ENCODE measurements at regions not wholly inside any gene's neighbourhood (a gene's known extent, or its start where the extent isn't known, plus 50 kb on each side); places are given as distances from the start of the nearest gene placed in this dataset.
"Not testable (repeated sequence)": the region's sequence is repeated elsewhere in the genome, so short reads cannot be mapped to it uniquely, and the experiment has no call there.

DNA sequence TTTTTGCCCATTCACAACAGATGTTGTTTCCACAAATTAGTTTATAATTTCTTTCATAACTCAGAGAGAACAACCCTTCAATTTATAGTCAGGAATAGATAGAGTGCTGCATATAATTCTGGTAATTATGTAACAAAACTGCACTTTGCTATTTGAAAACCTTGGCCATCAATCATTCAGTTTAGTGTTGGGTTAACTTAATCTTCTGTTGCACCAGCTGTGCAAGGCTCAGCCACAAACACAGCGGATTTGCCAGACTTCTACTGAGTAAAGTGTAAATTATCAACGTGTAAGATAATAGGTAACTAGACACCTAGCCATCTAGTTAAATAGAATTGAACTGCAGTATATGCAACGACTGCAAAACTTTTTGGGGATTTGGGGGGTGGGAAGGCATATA, 1064.3 kb upstream of the EPHA6 start:
- DNase-seq (ENCODE audit: low read depth in 2 of 2) = no peak

DNA sequence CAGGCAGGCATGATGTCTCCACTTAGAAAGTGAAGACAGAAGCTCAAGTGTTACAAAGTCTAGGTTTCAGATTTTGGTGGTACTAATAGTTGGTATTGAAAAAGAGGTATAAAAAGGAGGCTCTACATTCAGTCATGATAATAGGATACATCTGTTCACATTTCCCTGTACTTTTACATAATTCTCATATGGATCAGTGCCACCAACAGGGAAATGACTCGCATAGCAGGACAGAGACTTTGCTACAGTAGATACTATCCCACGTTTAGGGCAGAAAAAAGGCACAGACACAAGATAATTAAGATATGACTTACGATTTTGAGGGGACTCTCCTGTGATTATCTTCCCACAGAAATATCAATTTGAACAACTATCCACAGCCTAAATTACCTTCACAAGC, 1062.9 kb upstream of the EPHA6 start:
- DNase-seq (ENCODE audit: low read depth in 2 of 2) = no peak

DNA sequence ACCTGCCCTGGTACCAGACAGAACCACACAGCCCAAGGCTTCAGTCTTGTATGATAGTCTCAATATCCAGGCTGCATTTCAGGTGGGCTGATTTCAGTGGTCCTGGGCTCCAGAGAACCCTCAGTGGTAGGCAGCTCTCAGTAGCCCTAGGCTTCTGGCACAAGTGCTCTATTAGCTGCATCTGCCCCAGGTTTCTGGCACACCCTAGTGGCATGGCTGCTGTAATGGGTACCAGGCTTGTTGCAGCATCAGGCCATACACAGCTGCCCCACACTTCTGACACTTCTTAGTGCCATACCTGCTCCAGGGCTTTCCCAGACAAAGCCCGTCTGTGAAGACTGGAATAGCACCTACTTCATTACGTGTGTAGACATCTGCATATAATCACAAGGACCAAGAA, 1062.2 kb upstream of the EPHA6 start:
- DNase-seq (ENCODE audit: low read depth in 2 of 2) = no peak

DNA sequence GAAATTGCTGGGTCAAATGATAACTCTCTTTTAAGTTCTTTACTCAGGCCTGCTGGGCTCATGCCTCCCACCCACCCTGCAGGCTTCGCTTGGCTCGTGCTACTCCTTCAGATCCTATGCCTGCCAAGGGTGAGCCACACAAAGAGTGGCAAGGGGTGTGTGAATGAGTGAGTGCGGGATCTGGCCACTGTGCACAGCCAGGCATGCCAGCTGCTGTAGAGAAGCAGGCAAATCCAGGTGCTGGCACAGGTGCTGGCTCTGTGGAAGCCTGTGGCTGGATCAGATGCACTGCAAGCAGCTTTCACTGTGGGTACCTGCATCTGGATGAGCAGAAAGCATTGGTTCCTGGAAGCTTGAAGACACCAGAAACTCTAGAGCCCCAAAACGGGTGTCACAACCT, 1055.7 kb upstream of the EPHA6 start:
- DNase-seq (ENCODE audit: low read depth in 2 of 2) = no peak

DNA sequence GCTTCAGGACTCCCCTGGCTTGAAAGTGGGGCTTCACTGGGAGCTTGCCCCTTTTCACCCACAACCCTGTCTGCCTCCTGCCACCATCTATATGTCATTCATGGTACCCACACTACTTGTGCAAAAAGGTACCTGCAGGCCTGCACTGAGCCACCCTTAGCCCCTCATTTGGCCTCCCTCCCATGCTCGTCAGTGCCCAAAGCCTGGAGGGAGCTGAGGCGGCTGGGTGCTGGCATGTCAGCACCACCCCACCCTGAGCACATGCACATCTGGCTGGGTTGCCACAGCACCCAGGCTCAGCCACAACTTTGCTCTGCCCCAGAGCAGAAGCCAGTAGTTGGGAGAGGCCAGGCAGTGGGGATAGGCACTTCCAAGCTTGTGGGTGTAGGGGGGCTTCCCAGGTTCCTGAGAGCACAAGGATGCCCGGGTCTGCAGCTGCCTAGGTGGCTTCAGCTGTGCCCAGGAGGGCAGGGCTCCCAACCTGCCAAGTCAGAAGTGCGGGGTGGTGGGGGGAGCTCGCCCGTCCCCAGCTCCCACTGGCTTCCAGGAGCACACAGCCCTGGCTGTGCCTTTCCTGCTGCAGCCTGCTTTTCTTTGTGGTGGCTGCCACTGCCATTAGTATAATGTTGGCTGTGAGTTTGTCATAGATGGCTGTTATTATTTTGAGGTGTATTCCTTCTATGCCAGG, 1054.6 kb upstream of the EPHA6 start:
- DNase-seq (ENCODE audit: low read depth in 2 of 2) = no peak

DNA sequence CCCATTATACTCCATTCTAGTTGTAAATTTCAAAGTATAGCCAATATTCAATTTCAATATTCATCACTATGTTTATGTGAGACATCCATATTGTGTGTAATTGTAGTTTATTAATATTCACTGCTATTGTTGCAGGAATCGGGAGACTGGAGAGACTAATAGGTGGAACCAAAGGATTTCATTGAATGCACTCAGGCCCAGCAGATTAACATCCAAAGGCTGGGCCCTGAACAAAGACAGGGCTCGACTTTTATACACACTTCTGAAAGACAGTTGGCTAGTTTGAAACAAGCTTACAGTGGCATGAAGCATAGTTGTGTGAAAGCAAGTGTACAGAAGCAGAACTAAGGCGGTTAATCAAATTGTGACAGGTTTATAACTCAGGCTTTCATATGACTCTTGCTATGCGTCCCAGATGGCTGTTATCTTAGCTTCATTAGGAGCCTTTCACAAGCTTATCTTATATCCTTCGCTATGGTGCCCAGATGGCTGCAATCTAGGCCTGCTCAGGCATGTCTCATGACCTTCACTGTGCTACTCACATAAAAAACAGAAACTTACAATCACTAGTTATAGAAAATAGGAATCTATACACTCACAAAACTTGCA, 1038.8 kb upstream of the EPHA6 start:
- no peak for DNase-seq (ENCODE audit: low read depth in 2 of 2)

DNA sequence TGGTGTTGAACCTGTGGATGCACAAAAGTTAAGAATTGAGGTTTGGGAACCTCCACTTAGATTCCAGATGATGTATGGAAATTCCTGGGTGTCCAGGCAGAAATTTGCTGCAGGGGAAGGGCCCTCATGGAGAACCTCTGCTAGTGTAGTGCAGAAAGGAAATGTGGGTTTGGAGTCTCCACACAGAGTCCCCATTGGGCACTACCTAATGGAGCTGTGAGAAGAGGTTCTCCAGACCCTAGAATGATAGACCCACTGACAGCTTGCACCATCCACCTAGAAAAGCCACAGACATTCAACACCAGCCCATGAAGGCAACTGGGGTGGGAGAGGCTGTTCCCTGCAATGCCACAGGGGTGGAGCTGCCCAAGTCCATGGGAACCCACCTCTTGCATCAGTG, 1032.8 kb upstream of the EPHA6 start:
- DNase-seq (ENCODE audit: low read depth in 2 of 2) = no peak

DNA sequence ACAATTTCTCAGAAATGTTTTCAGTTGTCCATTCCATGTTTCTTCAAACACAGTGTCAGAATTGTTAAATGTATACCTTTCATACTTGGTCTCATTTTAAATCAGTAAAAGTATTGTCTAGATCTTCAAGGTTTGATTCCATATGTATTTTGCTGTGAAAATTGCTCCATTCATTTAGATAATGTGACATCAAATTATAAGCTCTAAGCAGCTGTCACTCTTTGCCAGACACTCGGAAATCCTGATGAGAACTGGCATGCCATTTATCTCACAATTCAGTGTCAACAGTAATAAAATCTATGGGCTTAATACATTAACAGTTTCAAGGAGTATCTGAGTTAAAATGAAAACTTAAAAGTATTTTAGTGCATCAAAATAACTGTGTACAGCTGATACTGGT, 1025.3 kb upstream of the EPHA6 start:
- no peak for DNase-seq (ENCODE audit: low read depth in 2 of 2)

DNA sequence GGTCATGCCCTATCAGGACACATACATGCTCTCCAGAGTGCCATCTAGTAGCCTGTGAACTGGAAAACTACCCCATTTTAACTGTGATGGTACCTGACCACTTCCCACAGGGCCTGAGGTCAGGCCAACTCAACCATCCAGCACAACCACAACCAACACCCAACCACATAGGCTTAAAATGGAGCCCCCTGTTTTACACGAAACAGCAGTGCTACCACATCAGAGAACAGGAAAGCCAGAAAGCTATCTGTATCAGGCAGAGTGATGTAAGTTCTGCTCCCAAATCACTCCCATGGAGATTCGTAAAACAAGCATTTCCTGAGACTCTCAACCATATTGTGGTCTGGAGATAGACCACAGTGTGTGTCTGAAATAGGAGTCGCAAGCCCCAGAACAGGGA, 1017.3 kb upstream of the EPHA6 start:
- DNase-seq (ENCODE audit: low read depth in 2 of 2) = no peak

DNA sequence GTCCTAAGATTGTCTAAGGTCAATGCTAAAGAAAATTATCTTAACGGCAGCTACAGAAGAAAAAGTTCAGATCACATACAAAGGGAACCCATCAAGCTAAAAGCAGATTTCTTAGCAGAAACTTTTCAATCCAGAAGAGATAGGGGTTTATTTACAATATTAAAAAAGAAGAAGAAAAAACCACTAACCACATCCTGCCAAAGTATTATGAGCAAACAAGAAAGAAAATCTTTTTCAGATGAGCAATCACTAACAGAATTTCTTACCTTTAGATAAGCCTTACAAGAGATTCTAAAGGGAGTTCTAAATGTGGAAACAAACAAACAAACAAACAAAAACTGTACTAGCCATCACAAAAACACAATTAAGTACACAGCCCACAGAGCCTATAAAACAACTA, 1015.8 kb upstream of the EPHA6 start:
- DNase-seq (ENCODE audit: low read depth in 2 of 2) = no peak

DNA sequence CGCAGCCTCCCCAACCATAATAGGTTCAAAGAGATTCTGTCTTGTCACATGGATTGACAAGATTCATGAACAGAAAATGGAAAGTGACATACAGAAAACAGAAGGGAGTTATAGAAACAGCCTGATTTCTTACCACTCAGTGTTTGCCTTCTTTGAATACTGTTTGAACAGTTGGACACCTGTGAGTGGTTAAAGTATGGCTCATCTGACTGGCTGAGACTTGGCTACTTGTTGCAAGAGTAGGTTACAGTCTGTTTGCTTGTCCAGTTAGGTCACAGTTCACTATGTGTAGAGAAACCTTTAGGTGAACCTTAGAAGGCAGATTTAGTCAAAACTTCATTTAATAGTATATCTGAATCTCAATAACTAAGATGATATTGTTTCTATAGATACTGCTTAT, 1003.9 kb upstream of the EPHA6 start:
- no peak for DNase-seq (ENCODE audit: low read depth in 2 of 2)

DNA sequence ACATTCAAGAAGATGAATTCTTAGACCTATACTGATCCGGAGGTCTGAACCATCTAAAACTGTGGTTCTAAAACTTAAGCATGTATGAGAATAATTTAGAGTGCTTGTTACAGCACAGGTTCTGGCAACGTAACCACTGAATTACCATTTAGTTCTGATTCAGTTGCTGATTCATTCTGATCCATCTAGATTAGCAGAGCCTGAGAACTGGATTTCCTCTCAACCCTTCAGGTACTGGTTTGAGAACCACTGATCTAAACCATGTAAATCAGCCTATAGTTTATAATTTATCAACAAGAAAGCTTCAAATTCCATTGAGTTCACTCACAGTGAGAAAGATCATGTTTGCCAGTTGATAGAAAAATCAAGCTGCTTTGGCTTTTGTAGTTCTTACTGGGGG, 1001.1 kb upstream of the EPHA6 start:
- DNase-seq (ENCODE audit: low read depth in 2 of 2) = no peak

DNA sequence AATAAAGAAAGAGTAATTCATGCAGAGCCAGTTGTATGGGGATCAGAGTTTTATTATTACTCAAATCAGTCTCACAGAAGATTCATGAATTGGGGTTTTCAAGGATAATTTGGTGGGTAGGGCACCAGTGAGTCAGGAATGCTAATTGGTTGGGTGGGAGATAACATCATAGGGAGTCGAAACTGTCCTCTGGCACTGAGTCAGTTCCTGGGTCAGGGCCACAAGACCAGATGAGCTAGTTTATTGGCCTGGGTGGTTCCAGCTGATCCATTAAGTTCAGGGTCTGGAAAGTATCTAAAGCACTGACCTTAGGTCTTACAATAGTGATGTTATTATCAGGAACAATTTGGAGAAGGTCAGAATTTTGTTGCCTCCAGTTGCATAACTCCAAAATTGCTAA, 998.6 kb upstream of the EPHA6 start:
- DNase-seq (ENCODE audit: low read depth in 2 of 2) = no peak

DNA sequence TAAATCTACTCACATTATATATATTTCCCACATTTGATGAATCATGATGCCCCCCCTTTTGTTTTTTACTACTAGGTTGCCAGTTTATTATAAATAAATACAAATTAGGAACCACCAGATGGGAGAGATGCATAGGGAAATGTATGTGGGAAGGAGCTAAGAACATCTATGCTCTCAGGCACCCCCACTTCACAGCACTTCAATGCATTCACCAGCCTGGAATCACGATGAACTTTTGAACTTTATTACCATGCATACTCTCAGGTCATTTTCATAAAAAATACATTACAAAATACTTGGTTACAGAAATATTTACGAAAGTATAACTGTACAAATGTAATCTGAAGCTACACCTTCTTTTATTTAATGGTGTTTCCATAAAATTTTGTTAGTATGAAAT, 988.0 kb upstream of the EPHA6 start:
- no peak for DNase-seq (ENCODE audit: low read depth in 2 of 2)

DNA sequence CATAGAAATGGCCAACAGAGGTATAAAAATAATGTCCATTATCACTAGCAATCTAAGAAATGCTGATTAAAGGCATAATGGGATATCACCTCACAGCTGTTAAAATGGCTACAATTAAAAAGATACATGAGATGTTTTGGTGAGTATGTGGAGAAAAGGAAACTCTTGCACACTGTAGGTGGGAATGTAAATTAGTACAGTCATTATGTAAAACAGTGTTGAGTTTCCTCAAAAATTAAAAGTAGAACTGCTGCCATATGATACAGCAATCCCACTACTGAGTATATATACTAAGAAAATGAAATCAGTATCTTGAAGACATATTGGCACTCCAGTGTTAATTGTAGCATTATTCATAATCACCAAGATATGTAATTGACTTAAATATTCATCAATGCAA, 982.2 kb upstream of the EPHA6 start:
- DNase-seq (ENCODE audit: low read depth in 2 of 2) = no peak

DNA sequence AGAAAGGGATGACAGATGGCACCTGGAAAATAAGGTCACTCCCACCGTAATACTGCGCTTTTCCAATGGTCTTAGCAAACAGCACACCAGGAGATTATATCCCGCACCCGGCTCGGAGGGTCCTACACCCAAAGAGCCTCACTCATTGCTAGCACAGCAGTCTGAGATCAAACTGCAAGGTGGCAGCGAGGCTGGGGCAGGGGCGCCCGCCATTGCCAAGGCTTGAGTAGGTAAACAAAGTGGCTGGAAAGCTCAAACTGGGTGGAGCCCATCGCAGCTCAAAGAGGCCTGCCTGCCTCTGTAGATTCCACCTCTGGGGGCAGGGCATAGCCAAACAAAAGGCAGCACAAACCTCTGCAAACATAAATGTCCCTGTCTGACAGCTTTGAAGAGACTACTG, 953.8 kb upstream of the EPHA6 start:
- not testable (repeated sequence) for DNase-seq (ENCODE audit: low read depth in 2 of 2)

DNA sequence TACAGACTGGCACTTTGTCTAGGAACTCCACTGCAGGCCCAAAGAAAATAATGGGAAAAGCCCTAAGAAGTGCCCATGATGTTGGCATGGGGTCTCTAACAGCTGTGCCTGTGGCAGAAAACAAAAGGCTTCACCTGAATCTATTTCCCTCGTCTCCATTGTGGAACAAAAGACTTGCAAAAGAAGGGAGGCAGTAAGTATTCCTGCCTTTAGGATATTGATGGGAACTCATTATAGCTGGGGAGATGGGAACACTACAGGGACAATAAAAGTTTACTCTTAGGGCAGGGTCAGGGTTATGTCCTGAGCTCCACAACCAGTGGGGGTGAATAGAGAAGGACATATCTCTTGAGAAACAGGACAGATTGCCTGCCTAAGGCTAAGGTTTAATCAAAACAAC, 930.6 kb upstream of the EPHA6 start:
- DNase-seq (ENCODE audit: low read depth in 2 of 2) = no peak

DNA sequence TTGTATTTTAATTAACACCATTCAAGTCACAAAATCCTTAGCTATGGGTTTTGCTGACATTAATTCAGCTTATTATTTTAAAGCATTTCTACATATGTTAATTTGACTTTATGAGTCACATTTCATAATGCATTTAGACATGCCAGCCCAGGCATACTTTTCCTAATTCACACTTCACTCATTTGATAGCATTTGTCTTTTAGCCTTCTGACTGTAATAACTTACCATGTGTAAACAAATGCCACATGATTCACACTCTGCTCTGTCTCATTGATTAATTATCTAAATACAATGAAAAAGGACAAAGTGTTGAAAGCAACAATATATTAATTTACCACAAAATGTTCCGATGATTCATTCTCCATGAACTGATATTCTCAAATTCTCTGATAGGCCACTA, 927.8 kb upstream of the EPHA6 start:
- no peak for DNase-seq (ENCODE audit: low read depth in 2 of 2)

DNA sequence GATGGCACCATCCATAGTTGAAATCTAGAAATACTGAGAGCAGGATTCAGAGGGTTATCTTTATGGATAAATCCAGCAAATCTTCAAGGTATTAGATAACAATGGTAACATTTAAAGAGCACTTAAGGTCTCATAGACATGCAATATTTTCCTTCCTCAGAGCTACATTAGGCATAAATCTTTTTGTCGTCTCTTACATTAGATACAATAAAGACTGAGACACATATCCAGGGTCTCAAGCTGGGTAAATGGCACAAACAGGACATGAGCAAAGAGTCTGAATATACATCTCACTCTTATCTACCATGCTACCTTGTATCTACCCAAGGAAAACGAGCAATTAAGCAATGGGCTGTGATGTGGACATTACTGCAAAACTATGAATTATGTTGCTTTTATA, 927.3 kb upstream of the EPHA6 start:
- no peak for DNase-seq (ENCODE audit: low read depth in 2 of 2)

DNA sequence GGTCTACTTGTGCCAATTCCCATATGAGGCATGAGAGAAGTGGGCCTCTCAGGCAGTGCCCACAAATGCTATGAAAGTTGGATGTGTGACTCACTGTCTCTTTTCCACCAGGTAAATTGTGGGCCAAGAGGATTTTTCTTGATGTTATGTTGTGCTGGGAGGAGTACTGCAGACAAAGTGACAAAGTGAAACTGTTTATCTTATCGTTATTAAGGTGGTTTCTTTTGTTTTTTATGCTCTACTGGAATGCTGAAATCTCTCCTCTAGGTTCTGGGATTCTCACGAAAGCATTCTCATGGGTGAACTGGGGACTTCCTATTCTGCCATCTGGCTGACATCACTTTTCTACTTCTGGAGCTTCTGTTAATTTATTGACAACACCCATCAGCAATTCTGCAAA, 919.6 kb upstream of the EPHA6 start:
- DNase-seq (ENCODE audit: low read depth in 2 of 2) = no peak

DNA sequence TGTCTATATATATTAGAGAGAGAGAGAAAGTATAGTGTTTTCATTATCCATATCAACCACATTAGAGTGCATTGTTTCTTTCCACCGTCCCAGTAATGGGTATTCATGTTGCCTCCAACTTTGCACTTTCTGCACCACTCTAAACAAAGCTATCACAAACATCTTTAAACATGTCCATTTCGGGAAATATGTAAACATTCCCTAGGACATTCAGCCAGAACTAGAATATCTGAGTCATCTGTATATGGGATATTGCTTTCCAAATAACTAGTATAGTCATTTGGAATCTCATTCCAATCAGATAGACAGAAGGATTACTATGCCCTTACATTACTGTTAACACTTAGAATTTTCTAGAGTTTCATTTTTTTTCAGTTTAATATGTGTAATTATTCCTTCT, 914.9 kb upstream of the EPHA6 start:
- DNase-seq (ENCODE audit: low read depth in 2 of 2) = no peak

DNA sequence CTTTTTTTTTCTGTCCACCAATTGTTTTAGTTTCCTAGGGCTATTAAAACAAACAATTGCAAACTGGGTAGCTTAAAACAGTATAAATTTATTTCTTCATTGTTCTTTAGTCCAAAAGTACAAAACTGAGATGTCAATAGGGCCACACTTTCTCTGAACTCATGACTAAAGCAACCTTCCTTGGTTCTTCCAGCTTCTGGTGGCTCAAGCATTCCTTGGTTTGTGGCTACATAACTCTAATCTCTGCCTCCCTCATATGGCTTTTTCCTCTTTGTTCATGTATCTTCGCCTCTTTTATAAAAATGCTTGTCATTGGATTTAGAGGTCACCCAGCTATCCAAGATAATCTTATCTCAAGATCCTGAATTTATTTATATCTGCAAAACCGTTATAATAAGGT, 914.5 kb upstream of the EPHA6 start:
- DNase-seq (ENCODE audit: low read depth in 2 of 2) = no peak

DNA sequence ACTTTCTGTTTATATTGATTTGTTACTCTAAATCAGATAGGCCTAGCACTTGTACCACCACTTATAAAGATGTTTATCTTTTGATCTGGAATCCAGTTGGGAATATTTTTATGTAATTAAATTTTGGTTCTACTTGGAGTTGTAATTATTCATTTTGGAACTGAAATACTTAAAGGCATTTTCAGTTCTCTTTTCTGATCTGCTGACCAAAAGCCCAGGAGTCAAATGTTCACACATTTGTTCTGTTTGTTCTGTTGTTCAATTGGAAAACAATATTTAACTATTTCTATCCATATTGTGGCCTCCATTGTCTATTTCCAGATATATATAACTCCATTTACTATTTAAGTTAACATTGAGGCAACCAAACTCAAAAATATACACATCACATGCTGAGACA, 912.4 kb upstream of the EPHA6 start:
- no peak for DNase-seq (ENCODE audit: low read depth in 2 of 2)

DNA sequence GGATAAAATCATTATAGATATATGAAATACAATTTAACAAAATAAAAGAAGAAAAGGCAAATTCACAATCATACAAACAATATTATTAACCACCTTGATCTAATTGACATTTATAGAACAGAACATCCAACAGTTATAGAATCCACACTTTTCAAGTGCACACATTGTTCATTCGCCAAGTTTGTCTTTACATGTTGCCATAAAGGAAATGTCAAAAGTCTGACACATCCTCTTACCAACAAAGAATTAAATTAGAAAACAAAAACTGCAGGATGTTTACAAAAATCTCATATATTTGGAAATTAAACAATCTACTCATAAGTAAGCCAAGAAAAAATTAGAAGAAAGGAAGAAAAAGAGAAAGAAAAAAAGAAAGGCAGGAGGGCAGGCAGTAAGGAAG, 909.2 kb upstream of the EPHA6 start:
- DNase-seq (ENCODE audit: low read depth in 2 of 2) = no peak

Data from stimulated activated CD4-positive, alpha-beta T cell treated with anti-CD3 and anti-CD28 coated beads, Interleukin-15, amount 100 ng/mL, for 48 hours (primary cell).